HL-60/S4 treated with phorbol 12-myristate 13-acetate at 8.2 ng/mL for 4 days and 3 days (cell line): ENCODE measurements at regions not wholly inside any gene's neighbourhood (a gene's known extent, or its start where the extent isn't known, plus 50 kb on each side); places are given as distances from the start of the nearest gene placed in this dataset.

Experiments
- in situ Hi-C: fragments of 300-500 bp; cut with MboI; formaldehyde crosslinking; loops from 2 replicates; pipeline ENCODE4 v1.15.0; 2022; ENCODE audit warnings: low sequenced_read_pairs

DNA sequence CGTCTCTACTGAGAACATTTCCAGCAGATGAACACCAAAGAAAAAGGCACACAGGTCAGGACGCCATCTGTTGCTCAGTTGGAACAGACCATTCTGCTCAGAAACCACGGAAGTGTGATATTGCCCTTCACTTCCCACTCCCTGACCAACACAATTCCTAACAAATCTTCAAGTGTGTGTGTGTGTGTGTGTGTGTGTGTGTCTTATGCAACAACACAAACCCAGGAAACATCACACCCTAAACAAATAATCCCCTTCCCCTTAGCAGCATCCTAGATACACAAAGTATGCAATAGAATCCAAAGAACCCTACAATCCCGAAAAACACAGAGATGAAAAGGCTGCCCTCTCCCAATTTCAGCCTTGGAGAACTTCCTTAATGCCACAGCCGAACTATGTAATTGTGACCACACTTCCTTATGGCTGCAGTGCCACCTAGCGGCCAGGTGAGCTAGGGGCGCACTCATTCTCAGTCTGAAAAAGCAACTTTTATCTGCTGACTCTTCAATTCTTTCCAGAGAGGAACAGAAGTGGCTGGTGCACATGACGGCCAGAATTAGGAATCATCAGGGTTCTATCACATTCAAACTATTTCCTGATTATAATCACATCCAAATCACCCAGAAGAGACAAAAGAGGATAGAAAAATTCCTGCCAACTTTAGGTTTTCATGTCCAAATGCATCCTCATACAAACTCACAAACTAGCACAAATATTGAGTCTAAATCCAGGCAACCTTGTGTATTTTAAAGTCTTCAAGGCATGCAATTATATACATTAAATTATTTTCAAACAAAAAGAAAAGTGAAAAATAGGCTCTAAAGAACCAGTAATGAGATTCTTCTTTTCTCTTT, 164.9 kb downstream of the DHX15 start:
- in situ Hi-C loops, result no loop called here

DNA sequence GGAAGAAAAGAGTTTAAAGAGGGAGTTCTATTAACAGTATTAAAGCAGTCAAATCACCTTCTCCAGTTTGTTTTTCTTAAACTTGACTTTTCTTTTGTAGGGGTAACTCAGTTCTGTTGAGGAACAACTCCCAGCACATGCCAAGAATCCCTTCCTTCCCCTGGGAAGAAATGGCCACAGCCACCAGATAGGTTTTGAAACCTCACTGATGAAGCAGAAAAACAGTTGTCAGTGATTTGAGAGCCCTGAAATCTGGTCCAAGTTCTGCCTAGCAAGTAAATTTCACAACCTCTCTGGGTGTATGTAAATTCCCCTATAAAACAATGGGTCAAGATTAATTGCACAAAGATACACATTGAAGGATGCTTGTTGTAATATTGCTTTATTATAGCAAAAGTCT, 167.1 kb downstream of the DHX15 start:
- in situ Hi-C loops, result no loop called here

DNA sequence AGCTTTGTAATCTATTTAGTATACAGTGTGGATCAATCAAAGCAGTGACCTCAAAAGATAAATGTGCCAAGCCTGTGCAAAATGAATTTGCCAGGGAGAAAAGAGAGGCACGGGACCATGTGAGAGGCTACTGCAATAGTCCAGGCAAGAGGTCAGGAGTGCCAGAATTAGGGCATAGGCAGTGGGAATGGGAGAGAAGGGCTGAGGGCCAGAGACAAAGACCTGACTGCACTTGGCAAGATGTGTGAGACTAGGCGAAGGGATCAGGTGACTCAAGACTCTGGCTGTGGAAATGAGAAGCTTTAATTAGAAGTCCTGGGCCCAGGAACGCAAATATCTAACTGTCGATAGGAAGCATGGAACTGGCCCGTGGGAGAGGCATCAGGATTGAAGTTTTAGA, 168.1 kb downstream of the DHX15 start:
- in situ Hi-C loops, result no loop called here

DNA sequence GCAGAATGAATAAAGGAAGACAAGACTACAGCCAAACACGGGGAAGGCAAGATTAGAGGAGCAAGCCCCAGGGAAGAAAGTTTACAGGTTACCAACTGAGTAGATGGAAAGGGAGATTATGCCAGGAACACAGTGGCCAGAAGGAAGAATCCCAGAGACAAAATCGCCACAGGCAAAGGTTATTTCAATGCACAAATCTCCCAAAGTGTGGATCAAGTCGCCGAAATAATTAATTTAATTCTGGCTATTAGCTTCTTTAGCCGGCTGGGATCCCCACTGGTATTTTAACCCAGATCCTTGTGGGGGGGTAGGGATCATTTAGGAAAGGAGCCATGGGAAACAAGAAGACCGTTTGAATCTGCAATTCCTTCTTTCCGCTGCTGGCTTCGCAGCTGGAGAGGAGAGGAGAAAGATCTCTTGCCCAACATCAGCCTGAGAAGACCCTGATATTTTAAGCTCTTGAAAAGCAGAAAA, 171.0 kb downstream of the DHX15 start:
- in situ Hi-C loops, result no loop called here

DNA sequence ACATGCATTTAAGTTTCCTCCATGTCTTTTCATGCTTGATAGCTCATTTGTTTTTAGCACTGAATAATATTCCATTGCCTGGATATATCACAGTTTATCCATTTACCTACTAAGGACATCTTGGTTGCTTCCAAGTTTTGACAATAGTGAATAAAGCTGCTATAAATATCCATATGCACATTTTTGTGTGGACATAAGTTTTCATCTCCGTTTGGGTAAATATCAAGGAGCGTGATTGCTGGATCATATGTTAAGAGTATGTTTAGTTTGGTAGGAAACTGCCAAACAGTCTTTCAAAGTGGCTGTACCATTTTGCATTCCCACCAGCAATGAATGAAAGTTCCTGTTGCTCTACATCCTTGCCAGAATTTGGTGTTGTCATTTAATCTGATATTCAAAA, 172.5 kb downstream of the DHX15 start:
- in situ Hi-C loops, result no loop called here

DNA sequence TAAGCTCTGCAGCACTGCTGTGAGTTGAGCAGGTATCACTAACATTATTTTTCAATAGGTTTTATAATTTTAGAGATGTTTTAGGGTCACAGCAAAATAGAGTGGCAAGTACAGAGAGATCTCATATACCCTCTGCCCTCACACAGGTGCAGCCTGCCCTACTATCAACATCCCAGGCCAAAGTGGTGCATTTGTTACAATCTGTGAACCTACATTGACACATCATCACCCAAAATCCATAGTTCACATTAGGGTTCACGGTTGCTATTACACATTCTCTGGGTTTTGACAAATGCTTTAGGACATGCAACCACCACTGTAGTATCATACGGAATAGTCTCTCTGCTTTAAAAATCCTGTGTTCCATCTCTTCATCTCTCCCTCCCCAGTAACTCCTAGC, 173.1 kb downstream of the DHX15 start:
- in situ Hi-C loops, result no loop called here

DNA sequence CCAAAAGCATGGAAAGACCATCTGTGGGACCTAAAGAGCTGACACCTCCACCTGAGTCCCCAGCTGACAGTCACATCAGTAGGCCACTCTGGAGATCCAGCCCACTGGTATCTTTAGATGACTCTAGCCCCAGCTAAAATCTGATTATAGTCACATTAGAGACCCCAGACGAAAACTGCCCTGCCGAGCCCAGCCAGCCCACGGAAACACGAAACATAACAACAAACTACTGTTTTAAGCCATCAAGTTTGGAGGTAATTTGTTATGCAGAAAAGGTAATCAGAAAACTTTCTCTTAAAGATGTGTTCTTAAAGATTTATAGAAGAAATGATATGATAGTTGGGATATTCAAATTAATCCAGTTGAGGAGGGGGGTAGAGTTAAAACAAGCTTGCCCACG, 175.7 kb downstream of the DHX15 start:
- in situ Hi-C loops, result no loop called here

DNA sequence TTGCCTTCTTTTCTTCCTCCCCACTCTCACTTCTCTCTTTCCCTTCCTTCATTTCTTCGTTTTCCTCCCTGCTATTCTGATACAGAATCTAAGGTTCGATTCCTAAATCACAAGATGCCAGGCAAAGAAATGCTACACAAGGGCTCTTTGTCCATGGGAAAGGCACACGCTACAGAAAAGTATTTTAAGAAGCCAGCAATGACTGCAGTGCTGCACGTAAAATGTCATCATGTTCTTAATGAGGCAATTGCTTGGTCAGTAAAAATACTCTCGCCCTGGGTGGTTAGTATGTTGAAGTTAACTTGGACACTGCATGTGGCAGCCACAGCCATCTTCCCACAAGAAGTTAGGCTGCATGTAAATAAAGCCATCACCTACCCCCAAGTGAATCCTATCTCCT, 178.4 kb downstream of the DHX15 start:
- in situ Hi-C loops, result no loop called here

DNA sequence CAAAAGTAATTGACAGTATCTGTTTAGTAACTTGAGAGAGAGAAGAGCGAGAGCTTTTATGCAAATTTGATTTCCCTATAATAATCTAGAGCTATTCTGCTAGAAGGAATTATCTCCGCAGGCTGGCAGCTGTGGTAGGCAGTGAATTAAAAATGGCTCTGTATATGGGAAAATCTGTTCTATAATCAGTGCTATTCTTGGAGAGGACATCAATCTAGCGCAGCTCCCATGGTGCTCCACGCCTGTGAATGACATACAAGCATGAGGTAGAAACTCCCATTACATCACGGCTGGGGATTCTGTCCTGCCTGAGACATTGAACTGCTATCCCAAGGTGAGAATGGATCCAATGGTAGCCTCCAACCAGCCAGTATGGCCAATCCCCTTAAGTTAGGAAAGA, 179.0 kb downstream of the DHX15 start:
- in situ Hi-C loops, result no loop called here

DNA sequence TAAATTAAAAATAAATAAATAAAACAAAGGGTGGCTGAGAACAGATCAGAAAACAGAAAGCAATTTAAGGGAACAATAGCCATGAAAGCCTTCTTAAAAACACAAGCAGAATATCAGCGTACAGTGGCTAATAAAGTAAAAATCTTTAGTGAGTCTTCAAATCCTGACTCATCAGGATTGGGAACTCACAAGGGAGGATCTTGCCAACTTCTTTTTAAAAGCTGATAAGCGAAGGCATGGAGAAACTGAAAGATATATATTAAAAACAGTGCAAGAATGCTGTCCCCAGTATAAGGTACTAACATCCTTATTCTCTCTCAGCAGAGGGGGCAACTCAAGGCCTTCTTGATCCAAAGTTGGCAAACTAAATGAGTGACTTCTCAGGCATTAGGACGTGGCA, 180.1 kb downstream of the DHX15 start:
- in situ Hi-C loops, result no loop called here

DNA sequence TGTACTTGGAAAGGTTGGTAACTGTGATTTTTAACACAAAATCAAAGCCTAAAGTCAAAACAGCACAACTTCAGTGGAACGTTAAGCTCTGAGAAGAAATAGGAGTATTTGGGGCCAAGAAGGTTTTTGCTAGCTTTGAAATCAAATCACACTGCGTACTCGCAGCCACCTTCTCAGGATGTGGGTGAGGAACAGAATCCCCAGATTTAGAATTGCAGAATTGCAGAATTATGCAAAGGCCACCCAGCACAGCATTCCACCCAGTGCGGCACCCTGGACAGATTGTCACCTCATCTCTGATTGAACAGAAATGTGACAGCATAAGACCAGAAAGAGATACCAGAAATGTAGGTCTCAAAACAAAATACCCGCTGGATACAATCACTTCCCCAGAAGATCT, 181.1 kb downstream of the DHX15 start:
- in situ Hi-C loops, result no loop called here

DNA sequence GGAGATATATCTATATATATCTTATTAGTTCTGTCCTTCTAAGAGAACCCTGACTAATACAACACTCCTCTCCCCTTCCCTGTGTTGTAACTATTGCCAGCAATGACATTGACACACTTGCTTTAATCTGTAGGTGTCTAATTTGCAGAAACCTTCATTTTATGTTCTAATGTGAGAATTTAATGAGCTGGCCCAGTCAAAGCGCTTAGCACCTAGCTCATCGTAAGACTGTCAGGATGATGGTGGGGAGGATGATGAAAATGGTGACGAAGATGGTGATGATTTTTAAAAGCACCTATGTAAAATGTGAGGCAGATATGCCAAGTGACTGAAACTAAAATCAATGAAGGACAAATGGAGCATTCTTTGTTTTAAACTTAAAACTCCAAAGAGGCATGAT, 183.8 kb downstream of the DHX15 start:
- in situ Hi-C loops, result no loop called here

DNA sequence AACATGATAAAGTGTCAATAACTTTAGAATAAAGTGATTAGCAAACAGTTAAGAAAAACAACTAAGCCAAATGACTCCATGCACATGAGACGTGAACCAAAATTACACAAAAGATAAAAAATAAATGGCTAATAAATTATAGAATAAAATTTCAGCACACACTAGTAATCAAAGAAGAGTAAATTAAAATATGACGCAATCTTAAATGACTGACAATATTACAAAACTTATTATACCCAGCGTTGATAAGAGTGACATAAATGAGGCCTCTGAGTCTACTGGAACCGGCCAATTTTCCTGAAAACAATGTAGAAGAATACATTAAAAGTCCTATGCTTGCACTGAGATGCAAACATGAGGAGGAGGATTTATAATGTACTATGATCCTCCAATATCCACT, 187.4 kb downstream of the DHX15 start:
- in situ Hi-C loops, result no loop called here

DNA sequence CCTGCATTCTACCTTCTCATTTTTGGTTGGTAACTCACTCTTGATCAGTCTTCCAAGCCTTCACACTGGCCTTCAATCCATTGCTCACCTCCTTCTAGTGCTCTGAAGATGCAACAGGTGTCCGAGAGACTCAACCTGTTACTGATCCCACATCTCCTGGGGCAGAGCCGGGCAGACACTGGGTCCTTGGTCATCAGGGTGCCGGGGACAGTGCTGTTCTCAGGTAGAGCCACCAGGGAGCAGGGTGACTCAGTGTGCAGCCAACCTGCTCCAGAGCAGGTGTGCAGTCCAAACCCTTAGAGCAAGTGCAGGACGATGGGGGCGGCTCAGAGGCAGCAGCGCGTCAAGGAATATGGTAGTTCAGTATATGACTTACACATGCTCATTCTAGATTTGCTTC, 188.4 kb downstream of the DHX15 start:
- in situ Hi-C loops, result no loop called here

DNA sequence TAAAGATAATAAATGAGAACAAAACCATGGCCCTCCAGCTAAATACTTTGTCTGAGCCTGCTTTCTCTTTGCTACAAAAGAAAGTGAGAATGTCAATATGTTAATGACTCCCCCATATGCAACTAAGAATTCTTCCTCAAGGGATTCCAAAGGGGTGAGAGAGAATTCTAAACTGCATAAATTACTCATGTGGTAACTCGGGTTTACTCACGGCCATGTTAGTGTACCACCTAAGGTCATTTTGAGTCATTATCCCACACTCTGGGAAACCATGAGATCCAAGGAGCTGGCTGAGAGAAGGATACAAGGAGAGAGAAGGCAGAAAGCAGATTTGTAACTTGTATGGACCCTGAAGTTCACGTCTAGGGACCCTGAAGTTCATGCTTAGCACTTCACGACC, 190.3 kb downstream of the DHX15 start:
- in situ Hi-C loops, result no loop called here

DNA sequence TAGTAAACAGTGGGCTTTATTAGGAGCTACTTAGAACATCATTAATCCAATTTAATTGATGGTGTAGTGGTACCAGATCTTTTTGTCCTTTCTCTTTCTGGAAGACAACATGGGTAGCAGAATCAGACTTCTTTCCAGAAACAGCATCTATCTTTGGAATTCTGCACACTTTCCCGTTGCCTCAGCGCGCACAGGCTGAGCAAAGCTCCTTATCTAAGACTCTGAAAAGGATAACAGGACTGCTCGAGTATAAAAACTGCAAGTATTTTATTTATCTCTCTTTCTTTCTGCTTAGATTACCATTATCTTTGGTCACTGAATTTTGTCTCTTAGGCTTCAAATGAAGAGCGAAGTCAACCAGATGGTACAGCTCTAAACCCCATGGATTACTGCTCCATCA, 191.7 kb downstream of the DHX15 start:
- in situ Hi-C loops, result no loop called here

DNA sequence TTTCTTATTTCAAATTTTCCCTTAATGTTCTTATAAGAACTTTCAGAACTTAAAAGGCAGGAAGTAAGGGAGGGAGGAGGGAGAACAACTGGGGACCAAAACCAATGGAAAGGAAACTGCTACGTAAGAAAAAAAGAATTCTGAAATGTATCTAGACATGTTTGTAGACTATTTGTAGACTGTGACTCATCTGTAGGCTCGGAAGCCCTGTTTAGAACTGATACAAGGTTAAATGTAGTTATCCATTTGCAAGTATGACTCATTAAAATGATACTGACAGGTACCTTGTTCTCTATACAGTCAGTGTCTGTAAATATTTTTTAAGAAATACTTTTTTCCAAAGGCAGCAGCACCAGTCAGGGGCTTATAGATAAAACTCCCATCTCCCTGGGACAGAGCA, 202.0 kb downstream of the DHX15 start:
- in situ Hi-C loops, result no loop called here

DNA sequence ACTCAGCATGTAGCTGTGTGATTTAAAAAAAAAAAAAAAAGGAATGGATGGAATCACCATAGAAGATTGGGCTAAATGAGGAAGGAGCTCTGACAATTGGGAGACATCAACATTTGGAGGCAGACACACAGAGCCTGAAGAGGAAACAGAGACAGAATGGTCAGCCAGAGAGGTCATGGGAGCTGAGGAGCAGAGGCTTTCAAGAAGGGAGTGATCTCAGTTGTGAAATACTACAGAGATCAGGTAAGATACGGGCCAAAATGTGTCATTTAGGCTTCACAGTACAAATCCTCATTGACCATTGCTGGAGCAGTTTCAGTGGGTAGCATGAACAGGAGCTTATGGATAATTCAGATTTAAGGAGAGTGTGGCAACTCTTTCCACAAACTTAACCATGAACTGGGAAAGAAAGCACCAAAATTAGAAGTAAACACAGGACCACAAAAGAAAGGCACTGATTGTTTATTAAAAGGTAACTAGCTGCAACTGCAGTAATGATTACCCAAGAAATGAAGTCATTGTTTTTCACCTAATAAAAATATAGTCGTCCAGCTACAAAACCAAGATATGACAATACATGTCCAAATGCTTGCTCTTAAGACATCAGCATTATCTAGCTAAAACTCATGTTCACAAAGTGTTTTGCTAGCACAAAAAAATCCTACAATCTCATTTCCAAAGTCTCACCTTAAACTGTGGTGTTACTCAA, 203.2 kb downstream of the DHX15 start:
- in situ Hi-C loops, result no loop called here

DNA sequence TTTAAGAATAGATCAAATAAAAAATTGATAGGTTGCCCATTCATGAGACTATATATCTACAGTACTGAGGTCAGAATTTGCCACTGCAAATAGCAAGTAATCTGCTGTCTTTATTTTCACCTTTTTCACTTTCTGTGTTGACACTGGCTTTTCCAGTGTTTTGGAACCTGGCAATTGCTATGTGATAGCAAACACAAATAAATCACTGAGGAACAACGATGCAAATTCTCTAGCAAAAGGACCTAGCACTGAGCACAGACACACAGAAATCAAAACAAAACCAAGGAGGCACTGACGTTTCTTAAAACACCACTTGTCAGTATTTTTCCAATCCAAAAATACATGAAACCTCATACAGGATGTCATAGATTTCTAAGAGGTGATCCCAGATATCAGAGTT, 210.7 kb downstream of the DHX15 start:
- in situ Hi-C loops, result no loop called here

DNA sequence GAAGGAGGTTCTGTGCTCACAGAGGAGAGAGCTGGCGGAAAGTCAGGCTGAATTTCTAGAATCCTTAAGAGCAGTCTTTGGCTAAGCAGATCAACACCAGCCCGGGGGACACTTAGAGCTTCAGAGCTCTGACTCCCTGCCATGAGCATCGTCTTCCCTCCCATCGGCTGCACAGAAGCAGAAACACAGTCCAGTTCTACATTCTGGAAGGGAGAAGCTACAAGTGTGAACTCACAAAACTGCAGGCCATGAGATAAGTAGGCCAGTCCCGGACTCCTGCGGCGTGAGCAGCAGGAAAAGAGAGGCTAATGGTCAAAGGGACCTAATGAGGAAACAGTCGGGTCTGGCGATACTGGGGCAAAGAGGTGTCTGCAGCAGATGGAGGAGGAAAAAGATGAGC, 211.5 kb downstream of the DHX15 start:
- in situ Hi-C loops, result no loop called here

DNA sequence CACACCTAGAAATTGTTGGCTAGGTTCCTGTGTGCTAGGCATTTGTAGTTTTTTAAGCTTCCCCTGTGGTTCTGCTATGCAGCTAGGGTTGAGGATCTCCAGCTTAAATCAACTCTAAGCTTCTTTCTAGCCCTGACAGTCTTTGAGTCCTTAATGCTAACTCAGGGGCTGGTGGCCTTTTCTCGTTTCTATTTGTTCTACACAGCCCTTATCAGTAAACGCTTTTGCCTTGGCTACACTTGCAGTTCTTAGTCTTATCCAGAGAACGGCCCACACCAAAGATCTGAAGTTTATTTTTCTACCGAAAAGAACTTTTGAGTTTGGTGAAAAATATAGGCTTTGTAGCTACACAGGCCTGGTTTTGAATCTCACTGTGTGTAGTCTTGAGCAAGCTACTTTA, 212.0 kb downstream of the DHX15 start:
- in situ Hi-C loops, result no loop called here

DNA sequence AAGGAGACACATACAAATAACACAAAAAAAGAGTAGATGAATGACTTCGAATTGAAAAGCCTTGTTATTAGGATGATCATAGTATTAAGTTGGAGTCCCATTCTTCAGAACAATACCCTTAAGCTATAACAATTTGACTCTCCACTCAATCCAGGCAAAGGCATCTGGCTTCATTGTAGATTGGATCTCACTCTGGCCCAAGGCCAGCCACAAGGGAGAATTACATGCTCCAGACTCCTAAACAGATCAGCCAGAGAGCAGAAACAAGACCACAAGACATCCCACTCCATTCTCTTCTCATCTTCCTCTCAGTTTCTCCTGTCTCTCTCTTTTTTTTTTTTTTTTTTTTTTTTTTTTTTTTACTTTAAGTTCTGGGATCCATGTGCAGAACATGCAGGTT, 213.9 kb downstream of the DHX15 start:
- in situ Hi-C loops, result no loop called here
